NCI-H2107 (cell line): ENCODE measurements at regions not wholly inside any gene's neighbourhood (a gene's known extent, or its start where the extent isn't known, plus 50 kb on each side); places are given as distances from the start of the nearest gene placed in this dataset.
A peak's percentile ranks its signal among the peaks of the same experiment; 100 is the strongest.

Experiments used
- DNase-seq: peaks from one replicate; lab custom pipeline; 2025; lab: John Stamatoyannopoulos, UW

DNA sequence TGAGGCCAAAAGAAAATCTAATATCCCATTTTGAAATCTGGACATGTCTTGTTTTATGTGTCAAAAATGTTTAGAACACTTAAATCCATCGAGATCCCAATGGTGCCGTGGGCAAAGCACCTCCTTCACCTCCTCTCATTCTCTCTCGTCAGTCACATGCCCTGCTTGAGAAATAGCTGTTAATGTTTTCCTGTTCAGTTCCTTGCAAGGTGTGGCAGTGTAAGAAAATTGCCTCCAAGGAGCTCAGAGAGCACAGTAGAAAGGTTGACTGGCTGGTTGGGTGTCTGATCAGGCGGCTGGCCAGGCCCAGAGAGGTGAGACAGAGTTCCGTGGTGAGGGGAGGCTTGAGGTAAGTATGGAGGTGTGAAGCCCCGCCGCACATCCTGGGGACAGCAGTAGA is 210.2 kb downstream of the TSN start:
- DNase-seq: no peak

DNA sequence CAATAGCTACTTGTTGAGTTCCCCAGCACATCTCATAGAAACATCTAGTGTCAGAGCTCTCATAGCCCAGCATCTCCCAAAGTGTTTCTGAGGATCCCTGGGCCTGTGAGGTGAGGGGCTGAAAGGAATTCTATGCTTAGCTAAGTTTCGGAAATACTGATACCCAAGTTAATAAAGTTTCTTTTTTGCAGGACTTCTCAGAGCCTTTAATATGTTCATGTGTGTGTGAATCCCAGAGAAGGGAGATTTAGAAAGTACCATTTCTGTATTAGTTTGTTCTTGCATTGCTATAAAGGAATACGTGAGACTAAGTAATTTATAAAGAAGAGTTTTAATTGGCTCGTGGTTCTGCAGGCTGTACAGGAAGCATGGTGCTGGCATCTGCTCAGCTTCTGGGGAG is 211.2 kb downstream of the TSN start:
- DNase-seq: no peak

DNA sequence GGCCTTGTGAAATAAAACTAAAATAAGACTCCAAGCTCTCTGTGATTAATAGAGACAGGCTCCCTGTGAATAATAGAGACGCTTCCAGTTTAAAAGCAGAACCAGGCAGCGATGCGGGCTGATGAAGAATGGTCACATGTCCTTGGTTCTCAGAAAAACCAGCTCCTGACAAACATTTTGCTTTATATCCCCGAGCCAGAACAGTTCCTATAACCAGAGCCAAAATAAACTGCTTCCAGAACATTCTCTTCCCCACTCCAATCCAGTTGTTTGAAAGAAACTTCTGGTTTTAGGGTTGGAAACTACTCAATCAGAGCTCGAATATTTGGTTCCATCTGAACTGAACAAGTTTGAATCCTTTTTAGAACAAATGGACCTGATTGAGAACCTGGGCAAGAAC is 213.7 kb downstream of the TSN start:
- no peak for DNase-seq

DNA sequence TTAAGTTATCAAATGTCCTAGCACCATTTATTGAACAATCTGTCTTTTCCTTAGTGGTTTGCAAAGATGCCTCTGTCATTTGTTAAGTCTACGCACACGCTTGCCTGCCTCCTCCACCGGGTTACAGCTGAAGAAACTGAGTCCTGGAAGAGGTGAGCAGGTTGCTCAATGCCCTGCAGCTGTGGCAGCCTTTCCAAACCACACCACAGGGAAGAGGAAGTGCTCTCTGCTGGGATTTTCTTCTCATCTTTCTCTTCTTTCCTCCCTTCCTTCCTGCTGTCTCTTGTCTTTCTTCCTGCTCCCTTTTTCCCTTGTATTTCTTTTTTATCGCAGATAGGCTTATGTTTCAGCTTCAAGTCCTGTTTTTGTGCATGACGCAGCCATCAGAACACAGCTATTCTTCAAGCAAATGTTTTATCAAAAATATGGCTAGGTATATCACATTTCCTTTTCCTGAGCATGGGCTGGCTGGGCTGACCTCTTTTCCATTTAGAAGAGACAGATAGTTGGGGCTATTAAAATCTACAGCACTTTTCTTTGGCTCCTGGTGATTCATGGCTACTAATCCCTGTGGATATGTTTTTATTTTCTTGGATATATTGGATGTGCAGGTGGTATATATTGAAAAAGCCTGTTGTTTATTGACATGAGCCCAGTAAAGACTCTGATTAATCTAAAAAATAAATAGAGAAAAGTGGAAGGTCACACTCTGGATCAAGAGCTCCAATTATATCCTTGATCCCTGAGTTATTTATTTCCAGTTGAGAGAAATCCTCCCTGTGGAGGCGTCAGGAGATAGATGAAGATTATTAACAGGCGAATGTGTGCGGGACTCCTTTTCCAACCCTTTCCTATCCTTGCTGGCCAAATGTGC is 214.6 kb downstream of the TSN start:
- no peak for DNase-seq

GRCh38 chr2:121972203-121972602 is 216.8 kb downstream of the TSN start:
- no peak for DNase-seq

DNA sequence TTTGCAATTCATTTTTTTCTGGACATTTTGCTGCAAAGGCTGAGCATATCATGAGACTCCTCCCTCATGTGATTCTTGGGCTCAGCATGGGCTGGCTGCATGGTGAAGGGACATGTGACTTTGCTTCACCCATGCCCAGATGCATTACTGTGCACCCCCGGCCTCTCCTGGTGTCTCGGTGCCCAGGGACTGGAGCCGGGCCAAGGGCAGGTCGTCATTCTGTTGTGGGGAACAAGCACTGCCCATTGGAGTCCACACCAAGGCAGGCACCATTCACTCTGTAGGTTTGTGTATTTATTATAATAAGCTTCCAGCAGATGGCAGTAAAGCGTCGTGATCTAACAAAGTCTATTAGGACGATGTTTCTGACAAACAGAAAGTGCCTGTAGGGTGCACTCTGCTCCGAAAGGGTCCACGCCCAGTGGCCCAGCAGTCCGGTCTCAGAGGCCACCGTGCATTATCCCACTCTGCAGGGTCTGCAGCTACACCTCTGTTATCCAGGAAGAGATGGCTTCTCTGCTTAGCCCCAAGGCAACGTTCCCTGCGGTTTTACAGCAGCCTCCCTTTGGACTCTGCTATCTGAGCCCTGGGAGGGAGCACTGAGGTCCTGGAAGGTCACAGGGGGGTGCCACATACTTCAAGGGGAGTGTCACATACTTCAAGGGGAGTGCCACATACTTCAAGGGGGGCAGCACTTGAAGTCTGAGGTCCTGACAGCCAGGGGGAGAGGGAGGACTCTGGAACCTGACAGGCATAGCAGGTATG is 219.6 kb downstream of the TSN start:
- DNase-seq: peak; percentile 54

DNA sequence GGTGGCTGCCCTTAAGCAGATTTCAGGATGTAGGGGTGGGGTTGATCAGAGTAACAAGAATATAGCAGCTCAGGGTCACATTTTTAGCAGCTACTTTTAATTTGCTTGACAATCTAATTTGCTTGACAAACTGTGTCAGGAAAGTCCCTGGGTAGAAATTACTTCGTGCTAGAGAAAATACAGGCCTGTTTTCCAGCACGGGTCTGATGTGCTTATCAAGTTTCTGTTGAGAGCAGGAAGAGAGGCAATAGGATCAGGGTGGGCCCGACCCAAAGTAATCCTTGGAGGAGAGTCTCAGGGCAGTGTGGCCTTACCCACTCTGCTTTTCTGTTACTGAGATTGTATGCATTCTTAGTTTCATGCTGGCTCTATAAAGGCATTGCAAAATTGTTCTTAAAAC is 221.5 kb downstream of the TSN start:
- no peak for DNase-seq

GRCh38 chr2:121977326-121977725 is 221.9 kb downstream of the TSN start:
- DNase-seq: no peak

DNA sequence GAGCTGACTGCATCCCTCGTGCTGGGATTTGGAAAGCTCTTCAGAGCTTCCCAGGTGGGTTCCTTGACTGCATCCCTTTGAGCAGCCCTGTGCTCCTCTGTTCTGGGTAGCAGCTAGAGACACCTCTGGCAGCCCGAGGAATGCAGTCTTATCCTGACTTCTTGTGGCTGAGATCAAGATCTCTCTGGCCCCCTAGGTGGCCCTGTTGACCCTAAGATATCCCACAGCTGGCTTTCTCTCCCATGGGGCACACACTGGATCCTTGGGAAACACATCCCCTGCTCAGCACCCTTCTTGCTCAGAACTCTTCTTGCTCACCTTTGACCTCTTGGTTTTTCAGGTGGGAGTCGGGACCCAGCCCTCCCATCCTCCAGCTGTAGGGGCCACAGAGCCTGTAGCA is 237.2 kb downstream of the TSN start:
- no peak for DNase-seq

DNA sequence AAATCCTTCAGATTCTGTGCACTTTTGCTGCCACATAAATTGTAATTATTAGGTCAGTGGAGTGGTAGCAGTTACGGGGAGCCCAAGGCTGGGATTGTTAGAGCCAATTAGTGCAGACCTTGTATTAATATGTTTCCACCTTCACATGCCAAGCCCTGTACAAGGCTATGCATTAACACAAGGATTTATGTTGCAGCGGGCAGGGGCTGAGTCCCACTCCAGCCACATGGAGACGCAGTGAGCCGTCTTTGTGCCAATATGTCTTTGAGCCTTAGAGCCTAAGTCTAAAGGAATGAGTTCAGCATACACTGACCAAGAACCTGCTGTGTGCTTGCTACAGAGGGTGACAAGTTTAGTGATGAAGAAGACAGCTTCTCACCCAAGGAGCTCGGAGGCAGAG is 238.2 kb downstream of the TSN start:
- no peak for DNase-seq

DNA sequence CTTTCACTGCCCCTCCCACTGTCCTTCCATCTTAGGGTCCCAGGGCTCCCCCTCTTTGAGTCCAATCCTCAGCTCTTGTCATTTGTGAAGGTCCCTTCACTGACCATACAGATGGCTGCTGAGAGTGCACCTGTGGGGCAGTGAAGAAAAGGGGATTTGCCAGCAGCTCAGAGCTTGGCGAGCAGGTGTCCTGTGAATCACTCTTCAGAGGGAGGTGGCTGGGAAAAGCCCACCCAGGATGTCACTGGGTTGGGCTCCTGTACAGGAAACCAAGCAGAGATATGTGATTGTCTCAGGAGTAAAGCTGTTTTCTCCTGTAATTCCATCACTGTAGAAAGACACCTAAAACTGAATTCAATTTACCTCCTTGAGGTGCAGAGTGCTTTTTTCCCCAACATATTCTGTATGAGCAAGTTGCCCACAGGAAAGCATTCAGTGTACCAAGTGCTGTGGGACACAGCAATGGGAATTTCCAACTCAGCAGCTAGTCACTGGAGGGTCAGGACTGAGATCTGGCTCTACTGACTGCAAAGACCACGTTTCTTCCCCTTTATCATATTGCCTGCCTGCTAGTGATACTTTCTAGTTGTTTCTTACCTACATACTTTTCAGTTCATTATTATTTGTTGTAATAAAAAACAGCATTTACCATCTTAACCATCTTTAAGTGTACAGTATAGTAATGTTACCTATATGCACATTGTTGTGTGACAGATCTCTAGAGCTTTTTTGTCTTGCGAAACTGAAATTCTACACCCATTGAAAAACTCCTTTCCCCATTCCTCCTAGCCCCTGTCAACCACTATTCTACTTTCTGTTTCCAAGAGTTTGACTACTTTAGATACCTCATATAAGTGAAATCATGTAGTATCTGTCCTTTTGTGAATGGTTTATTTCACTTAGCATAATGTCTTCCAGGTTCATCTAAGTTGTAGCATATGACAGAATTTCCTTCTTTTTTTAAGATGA is 239.1 kb downstream of the TSN start:
- DNase-seq: no peak

- no peak for DNase-seq
Observed at GRCh38 chr2:121998751-121999150, 243.3 kb downstream of the TSN start.

DNA sequence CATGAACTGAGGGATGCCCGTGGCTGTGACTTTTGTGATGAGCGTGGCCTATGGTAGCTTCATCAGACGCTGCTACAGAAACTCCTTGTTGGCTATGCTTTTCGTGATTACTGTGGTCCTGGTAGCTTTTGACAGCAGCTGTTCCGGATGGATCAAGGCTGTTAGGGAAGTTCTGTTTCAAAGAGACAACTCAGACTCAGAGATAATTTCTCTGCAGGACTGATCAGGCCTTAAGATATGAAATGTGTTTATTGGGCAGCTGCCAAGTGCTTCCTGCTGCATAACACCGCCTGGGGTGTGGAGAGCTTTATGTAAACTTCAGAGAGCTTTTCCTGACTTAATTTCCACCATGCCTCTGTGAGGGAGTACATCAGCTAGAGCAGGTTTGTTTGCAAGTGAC is 243.8 kb downstream of the TSN start:
- DNase-seq: no peak

GRCh38 chr2:122000556-122001340 is 245.3 kb downstream of the TSN start:
- DNase-seq: no peak

- no peak for DNase-seq
Observed at GRCh38 chr2:122001441-122001874, 246.0 kb downstream of the TSN start.

GRCh38 chr2:122003196-122003940 is 247.9 kb downstream of the TSN start:
- DNase-seq: no peak

DNA sequence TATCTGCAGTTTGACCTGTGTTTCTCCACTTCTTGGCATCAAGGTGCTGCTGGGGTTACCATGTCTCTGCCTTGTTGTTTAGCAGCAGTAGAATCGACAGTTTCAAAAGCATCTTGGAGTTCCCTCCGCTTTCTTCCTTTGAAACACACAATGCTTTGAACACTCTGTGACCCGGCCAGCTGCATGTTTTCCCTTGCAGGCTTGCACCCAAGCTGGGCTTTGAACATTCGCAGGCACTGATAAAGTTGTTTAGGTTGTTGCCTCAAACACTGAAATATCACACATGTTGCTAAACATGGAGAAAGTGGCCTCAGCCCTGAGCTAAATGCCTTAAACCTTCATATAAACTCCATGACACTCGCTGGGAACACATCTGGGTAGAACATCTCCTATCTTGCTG is 251.7 kb downstream of the TSN start:
- DNase-seq: no peak

DNA sequence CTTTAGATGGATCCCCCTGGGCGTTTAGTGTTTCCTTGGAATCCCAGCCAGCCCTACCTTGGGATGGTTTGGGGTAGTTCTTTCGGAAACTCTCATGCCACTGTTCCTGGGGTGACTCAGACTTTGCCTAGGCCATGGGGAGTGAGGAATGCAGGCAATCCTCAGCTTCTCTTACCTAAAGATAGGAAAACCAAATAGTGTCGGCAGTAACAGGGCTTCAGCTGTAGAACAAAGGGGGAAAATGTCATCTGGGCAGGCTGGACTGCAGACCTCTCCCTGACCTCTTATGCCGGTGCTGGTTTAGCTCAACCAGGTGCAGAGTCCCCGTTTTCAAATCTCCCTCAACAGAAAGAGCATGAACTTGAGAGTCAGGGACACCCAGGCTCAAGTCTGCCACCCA is 252.1 kb downstream of the TSN start:
- DNase-seq: no peak

DNA sequence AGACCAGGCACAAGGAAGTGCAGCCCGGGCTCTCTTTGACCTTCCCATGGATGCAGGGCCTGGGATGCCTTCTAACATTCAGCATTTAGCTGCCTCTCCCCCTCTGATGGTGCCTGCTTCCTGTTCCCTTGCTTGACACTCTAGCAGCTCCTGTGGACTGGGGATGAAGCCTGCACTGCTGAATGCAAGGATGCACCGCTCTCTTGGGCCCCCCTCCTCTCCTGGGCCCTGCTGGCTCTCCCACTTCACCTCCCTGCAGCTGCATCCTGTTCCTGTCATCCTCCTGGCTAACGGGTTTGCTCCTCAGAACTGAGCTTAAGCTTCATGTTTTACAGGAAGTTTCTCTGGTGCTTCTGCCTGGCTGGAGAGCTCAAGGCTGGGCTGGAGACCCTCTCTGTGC is 254.1 kb downstream of the TSN start:
- DNase-seq: no peak

DNA sequence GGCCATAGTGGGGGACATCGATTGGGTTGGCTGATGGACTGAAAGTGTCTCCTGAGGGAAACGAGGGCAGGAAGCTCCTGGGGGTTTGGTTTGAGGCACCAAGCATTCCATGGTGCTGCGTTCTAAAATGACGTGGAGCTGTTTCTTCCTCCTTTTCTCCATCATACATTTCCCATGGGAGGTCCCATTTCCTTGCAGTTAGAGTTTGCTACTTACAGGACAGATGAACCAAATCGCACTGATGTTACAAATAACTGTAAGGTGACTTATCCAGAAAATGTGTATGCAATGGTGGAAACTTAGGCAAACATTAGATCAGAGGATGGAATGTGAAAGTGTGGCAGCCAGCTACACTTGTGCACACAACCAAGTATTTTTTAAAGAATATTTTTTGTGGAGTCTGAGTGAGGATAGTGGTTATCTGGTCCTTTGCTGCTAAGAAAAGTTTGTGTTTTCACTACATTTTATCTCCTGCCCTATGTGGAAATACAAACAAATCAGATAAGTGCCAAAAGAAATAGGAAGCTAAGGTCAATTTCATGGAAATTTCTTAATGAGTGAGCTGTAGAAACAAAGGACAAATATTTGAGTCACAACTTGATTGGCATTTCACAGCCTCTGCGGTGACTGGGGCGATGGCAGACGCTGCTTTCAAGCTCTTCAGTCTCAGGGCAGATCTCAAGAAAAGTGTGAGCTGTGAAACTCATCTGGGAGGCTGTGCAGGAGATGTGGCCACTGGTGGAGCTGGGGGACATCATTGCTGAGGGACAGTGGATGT is 256.2 kb downstream of the TSN start:
- no peak for DNase-seq
